Vagina (tissue), 2 donors: ENCODE measurements at regions not wholly inside any gene's neighbourhood (a gene's known extent, or its start where the extent isn't known, plus 50 kb on each side); places are given as distances from the start of the nearest gene placed in this dataset.

Source experiments
- DNase-seq, 2 donors: peaks; one replicate each; pipeline ENCODE4 v3.0.0-alpha.2; 2017; ENCODE audit errors: extremely low spot score in 2 of 2
- H3K27ac ChIP-seq: fragments of 200-600 bp; sonication (generic); one replicate; pipeline ENCODE4 v1.5.1; 2019
- H3K27me3 ChIP-seq: fragments of 200-600 bp; sonication (generic); one replicate; pipeline ENCODE4 v1.5.1; 2019
- H3K36me3 ChIP-seq, 2 donors: fragments of 200-600 bp; sonication (generic); one replicate each; pipeline ENCODE4 v1.5.1; 2017 to 2019
- H3K4me1 ChIP-seq: fragments of 200-600 bp; sonication (generic); one replicate; pipeline ENCODE4 v1.5.1; 2019
- H3K4me3 ChIP-seq, 2 donors: fragments of 200-600 bp; sonication (generic); 1 replicate in 1 of 2; 2 replicates in 1 of 2; pipeline ENCODE4 v1.5.1; 2016 to 2019
- H3K9me3 ChIP-seq: fragments of 200-600 bp; sonication (generic); one replicate; pipeline ENCODE4 v1.5.1; 2019
- CTCF ChIP-seq, 3 experiments: fragments of 450-650 bp in 2 of 3; fragments of 200-600 bp in 1 of 3; sonication (generic) in 1 of 3; IDR thresholded peaks; one replicate each; pipeline ENCODE4 v1.5.1; 2017 to 2019; ENCODE audit warnings: antibody characterized with exemption in 3 of 3, mild to moderate bottlenecking in 2 of 3, moderate library complexity in 2 of 3
- POLR2A ChIP-seq, 2 donors: fragments of 450-650 bp; IDR thresholded peaks; one replicate each; pipeline ENCODE4 v1.6.1; 2017; ENCODE audit warnings: antibody characterized with exemption in 2 of 2, mild to moderate bottlenecking in 2 of 2, moderate library complexity in 2 of 2
- POLR2AphosphoS5 ChIP-seq, 2 donors: sonication (generic); formaldehyde crosslinking; IDR thresholded peaks; one replicate each; pipeline ENCODE4 v1.9.0; 2017; ENCODE audit warnings: antibody characterized with exemption in 2 of 2, mild to moderate bottlenecking in 2 of 2, low read depth in 1 of 2; ENCODE audit not compliant: insufficient read depth in 1 of 2
- intact Hi-C: fragments of 100-400 bp; cut with DNase I; formaldehyde crosslinking; loops from one replicate; pipeline ENCODE4 v1.15.1; 2023

GRCh38 chr13:107824635-107825034, 390.7 kb downstream of the LIG4 start:
- no peak for TF ChIP-seq POLR2AphosphoS5 (IDR thresholded peaks at IDR 0.05; ENCODE audit: insufficient read depth in 1 of 2, low read depth in 1 of 2)
- no peak for TF ChIP-seq CTCF (IDR thresholded peaks at IDR 0.05)
- no peak for TF ChIP-seq POLR2A (IDR thresholded peaks at IDR 0.05)
- intact Hi-C loops = no loop called here
- H3K4me1 ChIP-seq = no peaks in the 10 kb centered on the region
- no peak overlapping the region for H3K4me3 ChIP-seq
- H3K36me3 ChIP-seq = no peaks in the 10 kb centered on the region
- no peaks in the 10 kb centered on the region for H3K27me3 ChIP-seq
- H3K27ac ChIP-seq = no peak overlapping the region
- no peaks in the 10 kb centered on the region for H3K9me3 ChIP-seq
- no peak for DNase-seq

DNA sequence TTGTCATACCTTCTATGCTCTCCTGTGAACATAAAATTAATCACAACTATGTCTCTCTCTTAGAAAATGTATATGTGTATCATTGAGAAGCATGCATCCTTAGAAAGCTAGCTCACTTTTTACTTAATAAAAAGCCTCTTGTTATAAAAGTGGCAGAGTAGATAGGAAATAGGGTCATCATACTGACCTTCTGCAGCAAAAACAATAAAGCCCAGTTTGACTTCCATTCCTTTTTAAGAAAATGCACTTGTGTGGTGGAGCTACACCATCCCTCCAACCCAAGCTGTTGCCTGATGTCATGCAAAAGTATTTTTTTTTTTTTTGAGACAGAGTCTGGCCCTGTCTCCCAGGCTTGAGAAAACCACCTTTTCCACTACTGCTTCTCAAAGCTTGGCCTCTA, 393.3 kb downstream of the LIG4 start:
- no peak for DNase-seq
- no peak for TF ChIP-seq POLR2AphosphoS5 (IDR thresholded peaks at IDR 0.05; ENCODE audit: insufficient read depth in 1 of 2, low read depth in 1 of 2)
- no peak for TF ChIP-seq CTCF (IDR thresholded peaks at IDR 0.05)
- no peak for TF ChIP-seq POLR2A (IDR thresholded peaks at IDR 0.05)

DNA sequence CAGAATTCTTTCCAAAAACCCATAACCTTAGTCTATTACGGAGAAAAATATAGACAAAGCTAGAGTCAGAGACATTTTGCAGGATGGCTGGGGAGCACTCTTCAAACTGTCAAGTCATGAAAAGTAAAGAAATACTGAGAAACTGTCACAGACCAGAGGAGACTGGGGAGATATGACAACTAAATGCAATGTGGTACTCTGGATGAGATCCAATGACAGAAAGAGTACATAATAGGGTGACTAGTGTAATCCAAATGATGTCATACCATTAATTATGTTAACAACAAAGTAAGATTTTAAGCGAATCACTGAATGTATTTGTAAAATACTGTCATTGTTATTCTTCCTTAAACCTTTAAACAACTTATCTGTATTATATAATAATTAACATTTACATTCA, 393.8 kb downstream of the LIG4 start:
- DNase-seq = no peak
- H3K27ac ChIP-seq = no peak overlapping the region
- H3K4me1 ChIP-seq = no peaks in the 10 kb centered on the region
- intact Hi-C loops = no loop called here
- no peaks in the 10 kb centered on the region for H3K36me3 ChIP-seq
- H3K27me3 ChIP-seq = no peaks in the 10 kb centered on the region
- H3K9me3 ChIP-seq = no peaks in the 10 kb centered on the region
- TF ChIP-seq POLR2AphosphoS5 (IDR thresholded peaks at IDR 0.05; ENCODE audit: insufficient read depth in 1 of 2, low read depth in 1 of 2) (no peak), CTCF (IDR thresholded peaks at IDR 0.05) (no peak), POLR2A (IDR thresholded peaks at IDR 0.05) (no peak)
- H3K4me3 ChIP-seq = no peak overlapping the region

More for the DNA sequence above, 393.3 kb downstream of the LIG4 start:
- intact Hi-C loops = no loop called here
- no peaks in the 10 kb centered on the region for H3K36me3 ChIP-seq
- no peaks in the 10 kb centered on the region for H3K9me3 ChIP-seq
- H3K27ac ChIP-seq = no peak overlapping the region
- H3K4me3 ChIP-seq = no peak overlapping the region
- H3K4me1 ChIP-seq = no peaks in the 10 kb centered on the region
- no peaks in the 10 kb centered on the region for H3K27me3 ChIP-seq

GRCh38 chr13:107819071-107819470, 396.3 kb downstream of the LIG4 start:
- no peaks in the 10 kb centered on the region for H3K9me3 ChIP-seq
- H3K4me3 ChIP-seq = no peak overlapping the region
- H3K4me1 ChIP-seq = no peaks in the 10 kb centered on the region
- no peak for TF ChIP-seq POLR2AphosphoS5 (IDR thresholded peaks at IDR 0.05; ENCODE audit: insufficient read depth in 1 of 2, low read depth in 1 of 2)
- no peak for TF ChIP-seq CTCF (IDR thresholded peaks at IDR 0.05)
- TF ChIP-seq POLR2A (IDR thresholded peaks at IDR 0.05) = no peak
- intact Hi-C loops = no loop called here
- no peaks in the 10 kb centered on the region for H3K36me3 ChIP-seq
- DNase-seq = no peak
- no peak overlapping the region for H3K27ac ChIP-seq
- H3K27me3 ChIP-seq = no peaks in the 10 kb centered on the region

DNA sequence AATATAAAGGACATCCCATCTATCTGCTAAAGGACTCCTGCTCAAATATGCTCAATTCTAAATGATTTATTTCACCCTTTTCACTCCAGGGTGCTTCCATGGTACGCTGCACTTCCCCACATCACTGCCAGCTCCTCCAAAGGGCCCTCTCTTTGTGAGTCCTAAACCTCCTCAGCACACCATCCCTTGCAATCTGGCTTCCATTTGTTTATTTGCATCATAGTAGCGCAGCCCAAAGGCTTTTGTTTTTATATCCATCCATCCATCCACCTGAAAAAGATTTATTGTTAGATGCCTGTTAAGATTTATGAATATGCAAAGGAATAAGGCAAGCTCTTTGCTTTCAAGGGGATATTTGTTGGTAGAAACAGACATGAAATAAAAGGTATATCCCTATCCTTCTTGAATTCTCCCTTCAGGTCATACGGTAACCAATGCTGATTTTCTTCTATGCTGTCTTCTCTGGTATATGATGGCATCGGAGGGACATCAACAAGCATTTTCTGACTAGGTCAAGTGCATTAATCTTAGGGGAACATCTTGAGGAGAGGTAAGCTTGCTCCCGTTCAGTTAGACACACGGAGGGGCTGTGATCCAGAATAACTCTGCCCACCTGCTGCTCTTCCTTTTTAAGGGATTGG, 397.6 kb downstream of the LIG4 start:
- DNase-seq = no peak
- TF ChIP-seq POLR2AphosphoS5 (IDR thresholded peaks at IDR 0.05; ENCODE audit: insufficient read depth in 1 of 2, low read depth in 1 of 2) = no peak
- TF ChIP-seq CTCF (IDR thresholded peaks at IDR 0.05) = no peak
- no peaks in the 10 kb centered on the region for H3K4me1 ChIP-seq
- no peaks in the 10 kb centered on the region for H3K36me3 ChIP-seq
- H3K27me3 ChIP-seq = no peaks in the 10 kb centered on the region
- H3K9me3 ChIP-seq = no peaks in the 10 kb centered on the region
- H3K4me3 ChIP-seq = no peak overlapping the region
- H3K27ac ChIP-seq = no peak overlapping the region
- intact Hi-C loops = no loop called here
